Uterus (tissue), 3 donors: ENCODE measurements at regions not wholly inside any gene's neighbourhood (a gene's known extent, or its start where the extent isn't known, plus 50 kb on each side); places are given as distances from the start of the nearest gene placed in this dataset.

ENCODE experiments used
- DNase-seq, 2 donors: peaks; one replicate each; pipeline ENCODE4 v3.0.0-alpha.2; 2019 to 2020
- H3K27ac ChIP-seq, 2 donors: fragments of 200-600 bp; sonication (generic); 1 replicate in 1 of 2; 2 replicates in 1 of 2; pipeline ENCODE4 v1.5.1; 2016 to 2018
- H3K27me3 ChIP-seq, 2 donors: fragments of 200-600 bp; sonication (generic); one replicate each; pipeline ENCODE4 v1.5.1; 2018 to 2019; ENCODE audit warnings: control low read depth in 1 of 2
- H3K36me3 ChIP-seq, 2 donors: fragments of 200-600 bp; sonication (generic); one replicate each; pipeline ENCODE4 v1.5.1; 2019; ENCODE audit warnings: control low read depth in 1 of 2
- H3K4me1 ChIP-seq, 2 donors: fragments of 200-600 bp; sonication (generic); one replicate each; pipeline ENCODE4 v1.5.1; 2018 to 2019; ENCODE audit warnings: control low read depth in 1 of 2
- H3K4me3 ChIP-seq, 2 donors: fragments of 200-600 bp; sonication (generic); 1 replicate in 1 of 2; 2 replicates in 1 of 2; pipeline ENCODE4 v1.5.1; 2018 to 2019; ENCODE audit warnings: mild to moderate bottlenecking in 1 of 2
- H3K9me3 ChIP-seq, 2 donors: fragments of 200-600 bp; sonication (generic); one replicate each; pipeline ENCODE4 v1.5.1; 2019; ENCODE audit warnings: control low read depth in 1 of 2
- CTCF ChIP-seq, 4 experiments: fragments of 200-600 bp in 2 of 4; fragments of 450-650 bp in 2 of 4; sonication (generic) in 2 of 4; IDR thresholded peaks; one replicate each; pipeline ENCODE4 v1.5.1; 2016 to 2019; ENCODE audit warnings: antibody characterized with exemption in 4 of 4, mild to moderate bottlenecking in 2 of 4, moderate library complexity in 1 of 4
- POLR2A ChIP-seq, 2 donors: fragments of 450-650 bp; IDR thresholded peaks; one replicate each; pipeline ENCODE4 v1.6.1; 2016; ENCODE audit warnings: antibody characterized with exemption in 2 of 2, mild to moderate bottlenecking in 1 of 2, moderate library complexity in 1 of 2
- intact Hi-C: fragments of 100-400 bp; cut with DNase I; formaldehyde crosslinking; loops from one replicate; pipeline ENCODE4 v1.15.1; 2023; ENCODE audit warnings: low total_unique reads
- donor health status: DM: yes; HTN: yes; CAD: no.

GRCh38 chr20:40506537-40506939 lies 182.5 kb downstream of the MAFB start:
- no peaks in the 10 kb centered on the region for H3K4me1 ChIP-seq
- H3K36me3 ChIP-seq, result no peaks in the 10 kb centered on the region
- no peaks in the 10 kb centered on the region for H3K27me3 ChIP-seq
- H3K27ac ChIP-seq, result no peak overlapping the region
- intact Hi-C loops, result no loop called here
- no peaks in the 10 kb centered on the region for H3K9me3 ChIP-seq
- no peak overlapping the region for H3K4me3 ChIP-seq
- no peak for TF ChIP-seq POLR2A (IDR thresholded peaks at IDR 0.05)
- no peak for TF ChIP-seq CTCF (IDR thresholded peaks at IDR 0.05)
- peak; percentile 63 to 71 for DNase-seq

- H3K27me3 ChIP-seq, result no peaks in the 10 kb centered on the region
- H3K27ac ChIP-seq, result no peak overlapping the region
- no peaks in the 10 kb centered on the region for H3K36me3 ChIP-seq
- H3K4me3 ChIP-seq, result no peak overlapping the region
- DNase-seq, result no peak
- no peaks in the 10 kb centered on the region for H3K9me3 ChIP-seq
- TF ChIP-seq CTCF (IDR thresholded peaks at IDR 0.05) (no peak), POLR2A (IDR thresholded peaks at IDR 0.05) (no peak)
- intact Hi-C loops, result no loop called here
- H3K4me1 ChIP-seq, result no peaks in the 10 kb centered on the region
These were observed 185.9 kb downstream of the MAFB start for GRCh38 chr20:40503119-40503518.

GRCh38 chr20:40502576-40502975 lies 186.5 kb downstream of the MAFB start:
- Histone ChIP-seq H3K36me3 (no peaks in the 10 kb centered on the region), H3K4me3 (no peak overlapping the region), H3K27ac (no peak overlapping the region), H3K9me3 (no peaks in the 10 kb centered on the region), H3K27me3 (no peaks in the 10 kb centered on the region), H3K4me1 (no peaks in the 10 kb centered on the region)
- intact Hi-C loops, result no loop called here
- no peak for DNase-seq
- TF ChIP-seq POLR2A (IDR thresholded peaks at IDR 0.05), result no peak
- TF ChIP-seq CTCF (IDR thresholded peaks at IDR 0.05), result no peak

GRCh38 chr20:40499391-40499790 lies 189.6 kb downstream of the MAFB start:
- Histone ChIP-seq H3K4me1 (no peaks in the 10 kb centered on the region), H3K36me3 (no peaks in the 10 kb centered on the region), H3K27me3 (no peaks in the 10 kb centered on the region), H3K4me3 (no peak overlapping the region), H3K9me3 (no peaks in the 10 kb centered on the region), H3K27ac (no peak overlapping the region)
- intact Hi-C loops, result no loop called here
- no peak for DNase-seq
- TF ChIP-seq POLR2A (IDR thresholded peaks at IDR 0.05) (no peak), CTCF (IDR thresholded peaks at IDR 0.05) (no peak)

- DNase-seq, result no peak
- Histone ChIP-seq H3K9me3 (no peaks in the 10 kb centered on the region), H3K27ac (no peak overlapping the region), H3K27me3 (no peaks in the 10 kb centered on the region), H3K4me1 (no peaks in the 10 kb centered on the region), H3K36me3 (no peaks in the 10 kb centered on the region), H3K4me3 (no peak overlapping the region)
- no peak for TF ChIP-seq CTCF (IDR thresholded peaks at IDR 0.05)
- no peak for TF ChIP-seq POLR2A (IDR thresholded peaks at IDR 0.05)
- intact Hi-C loops, result no loop called here
These were observed 190.9 kb downstream of the MAFB start for GRCh38 chr20:40497899-40498691.
